NB4 (cell line): ENCODE measurements at regions not wholly inside any gene's neighbourhood (a gene's known extent, or its start where the extent isn't known, plus 50 kb on each side); places are given as distances from the start of the nearest gene placed in this dataset.

Experiments
- DNase-seq: peaks from one replicate; pipeline ENCODE4 v3.0.0; 2010; ENCODE audit warnings: low read depth
- H3K4me3 ChIP-seq: one replicate; pipeline ENCODE4 v1.5.1; 2011; ENCODE audit warnings: mild to moderate bottlenecking, low read depth, low read length, moderate library complexity
- CTCF ChIP-seq: IDR thresholded peaks from one replicate; pipeline ENCODE4 v1.5.1; 2012; ENCODE audit warnings: low read depth, low read length
- MAX ChIP-seq: IDR thresholded peaks from 2 replicates; pipeline ENCODE4 v1.6.1; 2011; ENCODE audit warnings: low read depth, low read length
- MYC ChIP-seq: IDR thresholded peaks from 2 replicates; pipeline ENCODE4 v1.6.1; 2011; ENCODE audit warnings: low read depth, low read length
- POLR2A ChIP-seq: IDR thresholded peaks from 2 replicates; pipeline ENCODE4 v1.6.1; 2011; ENCODE audit warnings: mild to moderate bottlenecking; ENCODE audit not compliant: insufficient read length; ENCODE audit errors: extremely low read depth

GRCh38 chr14:101497684-101498525 is 63.4 kb upstream of the DIO3 start:
- TF ChIP-seq CTCF (no peak), MAX (no peak), MYC (no peak)
- no peak overlapping the region for H3K4me3 ChIP-seq
- DNase-seq: no peak

- no peak for DNase-seq
- H3K4me3 ChIP-seq: no peak overlapping the region
- TF ChIP-seq MAX (no peak), POLR2A (no peak), CTCF (no peak), MYC (no peak)
Observed at GRCh38 chr14:101498526-101498860, 62.8 kb upstream of the DIO3 start.

GRCh38 chr14:101499080-101499479 is 62.2 kb upstream of the DIO3 start:
- H3K4me3 ChIP-seq: no peak overlapping the region
- no peak for TF ChIP-seq POLR2A
- DNase-seq: no peak

- TF ChIP-seq CTCF (no peak), MAX (no peak), POLR2A (no peak), MYC (no peak)
- no peak for DNase-seq
- no peak overlapping the region for H3K4me3 ChIP-seq
Observed at GRCh38 chr14:101499513-101499912, 61.8 kb upstream of the DIO3 start.

- H3K4me3 ChIP-seq: no peak overlapping the region
- no peak for DNase-seq
- TF ChIP-seq MYC (no peak), MAX (no peak), CTCF (no peak), POLR2A (no peak)
Observed at GRCh38 chr14:101500061-101500460, 61.2 kb upstream of the DIO3 start.

- H3K4me3 ChIP-seq: no peak overlapping the region
- DNase-seq: no peak
- TF ChIP-seq POLR2A: no peak
- no peak for TF ChIP-seq MYC
- TF ChIP-seq MAX: no peak
- no peak for TF ChIP-seq CTCF
Observed at GRCh38 chr14:101500681-101501080, 60.6 kb upstream of the DIO3 start.
